OCI-LY1 (cell line): ENCODE measurements at regions not wholly inside any gene's neighbourhood (a gene's known extent, or its start where the extent isn't known, plus 50 kb on each side); places are given as distances from the start of the nearest gene placed in this dataset.

ENCODE experiments used
- CTCF ChIP-seq: fragments of 200-600 bp; sonication (generic), shearing (Covaris generic); IDR thresholded peaks from 2 replicates; pipeline ENCODE4 v1.5.1; 2017; ENCODE audit warnings: mild to moderate bottlenecking, antibody characterized with exemption, low read length, moderate library complexity, mixed read lengths
- EZH2 ChIP-seq: fragments of 200-600 bp; sonication (generic), shearing (Covaris generic); IDR thresholded peaks from 2 replicates; pipeline ENCODE4 v1.8.0; 2017; ENCODE audit warnings: borderline replicate concordance, mixed run types, mild to moderate bottlenecking, antibody characterized with exemption, low read length, moderate library complexity, mixed read lengths

DNA sequence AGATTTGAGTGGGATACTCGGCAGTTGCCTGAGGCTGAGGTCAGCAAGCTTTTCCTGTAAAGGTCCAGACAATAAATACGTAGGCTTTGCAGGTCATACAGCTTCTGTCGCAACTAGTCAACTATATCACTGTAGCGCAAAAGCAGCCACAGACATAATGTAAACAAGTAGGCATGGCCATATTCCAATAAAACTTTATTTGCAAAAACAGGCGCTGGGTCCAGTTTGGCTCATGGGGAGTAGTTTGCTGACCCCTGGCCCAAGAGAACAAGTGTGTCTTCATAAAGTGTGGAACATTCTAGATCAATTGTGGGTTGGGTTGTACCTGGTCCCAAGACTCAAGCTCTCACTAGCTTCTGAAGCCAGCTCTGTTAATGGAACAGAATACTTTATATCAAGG, 78.8 kb downstream of the MIS18A start:
- TF ChIP-seq CTCF = no peak
- TF ChIP-seq EZH2 = no peak
